ENCODE measurements at regions not wholly inside any gene's neighbourhood (a gene's known extent, or its start where the extent isn't known, plus 50 kb on each side); places are given as distances from the start of the nearest gene placed in this dataset.

GRCh38 chr16:86886651-86887050 lies 308.3 kb downstream of the FOXL1 start:
- TF ChIP-seq CTCF (IDR thresholded peaks at IDR 0.05) (no peak), EP300 (IDR thresholded peaks at IDR 0.05) (no peak), POLR2A (IDR thresholded peaks at IDR 0.05; ENCODE audit: low read length) (no peak), RNF2 (IDR thresholded peaks at IDR 0.05; ENCODE audit: borderline replicate concordance, low read depth) (no peak), CBX8 (IDR thresholded peaks at IDR 0.05) (no peak), MAZ (IDR thresholded peaks at IDR 0.05; ENCODE audit: borderline replicate concordance, low read depth, low read length) (no peak), SMC3 (IDR thresholded peaks at IDR 0.05) (no peak), HOXB5 (CRISPR knock-in tag; IDR thresholded peaks at IDR 0.05) (no peak), RAD21 (conservative IDR thresholded peaks at IDR 0.05 in 1 of 2, IDR thresholded peaks at IDR 0.05 in 1 of 2) (no peak), KDM1A (IDR thresholded peaks at IDR 0.05; ENCODE audit: low read depth) (no peak), HMGXB4 (CRISPR knock-in tag; IDR thresholded peaks at IDR 0.05; ENCODE audit: borderline replicate concordance) (no peak)

Measured in A549 (cell line).